ENCODE measurements at regions not wholly inside any gene's neighbourhood (a gene's known extent, or its start where the extent isn't known, plus 50 kb on each side); places are given as distances from the start of the nearest gene placed in this dataset.

GRCh38 chr18:76594966-76595365, 99.9 kb upstream of the ZNF516 start:
- no peak for DNase-seq

- DNase-seq: no peak
These were observed 98.8 kb upstream of the ZNF516 start for GRCh38 chr18:76593843-76594242.

- DNase-seq: no peak
These were observed 97.9 kb upstream of the ZNF516 start for GRCh38 chr18:76592981-76593381.

GRCh38 chr18:76592096-76592495, 97.1 kb upstream of the ZNF516 start:
- no peak for DNase-seq

- no peak for DNase-seq
These were observed 94.8 kb upstream of the ZNF516 start for GRCh38 chr18:76589866-76590265.

- no peak for DNase-seq
These were observed 94.3 kb upstream of the ZNF516 start for GRCh38 chr18:76589316-76589715.

- DNase-seq: no peak
These were observed 93.7 kb upstream of the ZNF516 start for GRCh38 chr18:76588601-76589226.

- no peak for DNase-seq
These were observed 92.8 kb upstream of the ZNF516 start for GRCh38 chr18:76587879-76588271.

- DNase-seq: no peak
These were observed 92.3 kb upstream of the ZNF516 start for GRCh38 chr18:76587147-76587878.

GRCh38 chr18:76584414-76585310, 89.6 kb upstream of the ZNF516 start:
- no peak for DNase-seq

GRCh38 chr18:76581261-76581660, 86.2 kb upstream of the ZNF516 start:
- no peak for DNase-seq

GRCh38 chr18:76580288-76580962, 85.4 kb upstream of the ZNF516 start:
- no peak for DNase-seq

GRCh38 chr18:76579301-76579695, 84.3 kb upstream of the ZNF516 start:
- no peak for DNase-seq

- DNase-seq: no peak
These were observed 83.7 kb upstream of the ZNF516 start for GRCh38 chr18:76578571-76579300.

- DNase-seq: no peak
These were observed 78.4 kb upstream of the ZNF516 start for GRCh38 chr18:76573325-76574025.

- DNase-seq: no peak
These were observed 77.6 kb upstream of the ZNF516 start for GRCh38 chr18:76572518-76573247.

GRCh38 chr18:76571689-76572088, 76.6 kb upstream of the ZNF516 start:
- no peak for DNase-seq

- DNase-seq: no peak
These were observed 75.8 kb upstream of the ZNF516 start for GRCh38 chr18:76570856-76571255.

- no peak for DNase-seq
These were observed 74.8 kb upstream of the ZNF516 start for GRCh38 chr18:76569644-76570419.

- DNase-seq: no peak
These were observed 73.7 kb upstream of the ZNF516 start for GRCh38 chr18:76568731-76569130.
